HCT116 (cell line): ENCODE measurements at regions not wholly inside any gene's neighbourhood (a gene's known extent, or its start where the extent isn't known, plus 50 kb on each side); places are given as distances from the start of the nearest gene placed in this dataset.

Source experiments
- ATAC-seq: fragments of 200-7000 bp; cut with Tn5 transposase; 2 replicates; pipeline ENCODE4 v1.9.1; 2020; ENCODE audit warnings: mild to moderate bottlenecking, moderate library complexity
- BruUV-seq: library from RNA; stranded (reverse); fragments of 400-500 nt; replicated peaks from 2 replicates; lab custom pipeline; 2021; lab: Mats Ljungman, UMichigan
- CTCF ChIA-PET: fragments of 300-600 bp; sonication (Branson Sonifier 250); formaldehyde crosslinking; loops from one replicate; lab custom pipeline; 2021; ENCODE audit warnings: antibody characterized with exemption; lab: Charles Lee
- POLR2A ChIA-PET: fragments of 300-600, 350-600 bp; sonication (Branson Sonifier 250); formaldehyde crosslinking; loops from one replicate; lab custom pipeline; 2021; ENCODE audit warnings: antibody characterized with exemption; lab: Charles Lee
- RAD21 ChIA-PET, 2 experiments: fragments of 300-600 bp; sonication (Branson Sonifier 250); formaldehyde crosslinking; loops; one replicate each; lab custom pipeline; 2023; ENCODE audit warnings: low total read pairs in 2 of 2; ENCODE audit not compliant: uncharacterized antibody in 2 of 2, unreplicated experiment in 2 of 2, low non-redundant PET in 1 of 2; lab: Charles Lee
- DNase-seq: peaks from one replicate; pipeline ENCODE4 v3.0.0-alpha.2; 2010; ENCODE audit warnings: low read depth, low spot score
- H2AFZ ChIP-seq: fragments of 200-600 bp; shearing (Covaris generic), sonication (generic); 2 replicates; pipeline ENCODE4 v1.6.1; 2017; ENCODE audit warnings: low read depth, mixed run types, mixed read lengths, antibody characterized with exemption, low read length; ENCODE audit not compliant: poor library complexity, severe bottlenecking
- H3K27ac ChIP-seq: 2 replicates; pipeline ENCODE4 v1.5.1; 2012; ENCODE audit warnings: low read depth, low read length
- H3K27me3 ChIP-seq: fragments of 200-600 bp; sonication (generic); 2 replicates; pipeline ENCODE4 v1.6.1; 2016; ENCODE audit warnings: mixed run types, low read length, mixed read lengths; ENCODE audit not compliant: insufficient read depth
- H3K36me3 ChIP-seq, 2 experiments: fragments of 200-500 bp in 1 of 2; fragments of 200-600 bp in 1 of 2; sonication (Bioruptor generic) in 1 of 2; sonication (generic) in 1 of 2; 2 replicates each; pipeline versions ENCODE4 v1.5.1 to v1.6.1; 2014 to 2016; ENCODE audit warnings: low read length in 2 of 2, inconsistent platforms in 1 of 2, mixed read lengths in 1 of 2, mixed run types in 1 of 2; ENCODE audit not compliant: insufficient read depth in 2 of 2, control insufficient read depth in 1 of 2
- H3K4me1 ChIP-seq, 2 experiments: fragments of 200-600 bp in 1 of 2; sonication (generic) in 1 of 2; 2 replicates each; pipeline versions ENCODE4 v1.5.1 to v1.6.1; 2012 to 2017; ENCODE audit warnings: low read length in 2 of 2, inconsistent platforms in 1 of 2, mild to moderate bottlenecking in 1 of 2, mixed read lengths in 1 of 2, mixed run types in 1 of 2, moderate library complexity in 1 of 2; ENCODE audit not compliant: insufficient read depth in 2 of 2, control insufficient read depth in 1 of 2
- H3K4me2 ChIP-seq: fragments of 200-600 bp; sonication (generic); 2 replicates; pipeline ENCODE4 v1.6.1; 2017; ENCODE audit warnings: mixed run types, low read length, mixed read lengths
- H3K4me3 ChIP-seq, 2 experiments: fragments of 200-600 bp in 1 of 2; sonication (generic) in 1 of 2; replicated peaks in 1 of 2; 2 replicates each; pipeline ENCODE4 v1.5.1; 2011 to 2016; ENCODE audit warnings: low read length in 2 of 2, control low read depth in 1 of 2, low read depth in 1 of 2, mild to moderate bottlenecking in 1 of 2, mixed read lengths in 1 of 2, mixed run types in 1 of 2
- H3K79me2 ChIP-seq: fragments of 200-600 bp; sonication (generic); 2 replicates; pipeline ENCODE4 v1.6.1; 2017; ENCODE audit warnings: mild to moderate bottlenecking, mixed run types, low read length, moderate library complexity, mixed read lengths; ENCODE audit not compliant: insufficient read depth
- H3K9ac ChIP-seq: fragments of 200-600 bp; sonication (generic); 2 replicates; pipeline ENCODE4 v1.6.1; 2016; ENCODE audit warnings: low read length, mixed read lengths
- H3K9me2 ChIP-seq: fragments of 200-600 bp; sonication (generic), shearing (Covaris generic); 2 replicates; pipeline ENCODE4 v1.6.1; 2017; ENCODE audit warnings: mixed run types, mild to moderate bottlenecking, moderate library complexity; ENCODE audit not compliant: insufficient read depth
- H3K9me3 ChIP-seq, 2 experiments: fragments of 200-500 bp in 1 of 2; fragments of 200-600 bp in 1 of 2; sonication (Bioruptor generic) in 1 of 2; sonication (generic) in 1 of 2; 2 replicates each; pipeline ENCODE4 v1.6.1; 2014 to 2017; ENCODE audit warnings: low read length in 2 of 2, mixed read lengths in 2 of 2, inconsistent platforms in 1 of 2, low read depth in 1 of 2, mild to moderate bottlenecking in 1 of 2, mixed run types in 1 of 2, moderate library complexity in 1 of 2; ENCODE audit not compliant: control insufficient read depth in 1 of 2, insufficient read depth in 1 of 2
- H4K20me1 ChIP-seq: fragments of 200-600 bp; sonication (generic), shearing (Covaris generic); 2 replicates; pipeline ENCODE4 v1.6.1; 2017; ENCODE audit warnings: mixed run types, mild to moderate bottlenecking, moderate library complexity; ENCODE audit not compliant: insufficient read depth
- CEBPB ChIP-seq: IDR thresholded peaks from 2 replicates; pipeline ENCODE4 v1.6.1; 2012; ENCODE audit warnings: low read depth
- CTCF ChIP-seq, 3 experiments: fragments of 200-600 bp in 1 of 3; sonication (generic) in 1 of 3; IDR thresholded peaks in 2 of 3; conservative IDR thresholded peaks in 1 of 3; 2 replicates each; pipeline ENCODE4 v1.5.1; 2012 to 2017; ENCODE audit warnings: low read depth in 2 of 3, low read length in 2 of 3, antibody characterized with exemption in 1 of 3, borderline replicate concordance in 1 of 3, control low read depth in 1 of 3, mild to moderate bottlenecking in 1 of 3, mixed read lengths in 1 of 3, mixed run types in 1 of 3, moderate library complexity in 1 of 3; ENCODE audit not compliant: insufficient read depth in 1 of 3
- EGR1 ChIP-seq: IDR thresholded peaks from 2 replicates; pipeline ENCODE4 v1.6.1; 2012; ENCODE audit warnings: low read depth
- EZH2 ChIP-seq: fragments of 200-600 bp; sonication (generic); IDR thresholded peaks from 2 replicates; pipeline ENCODE4 v1.6.1; 2017; ENCODE audit warnings: antibody characterized with exemption, mixed run types
- EZH2phosphoT487 ChIP-seq: fragments of 200-600 bp; IDR thresholded peaks from 2 replicates; pipeline ENCODE4 v1.6.1; 2018; ENCODE audit warnings: antibody characterized with exemption, borderline replicate concordance
- FOSL1 ChIP-seq: IDR thresholded peaks from 2 replicates; pipeline ENCODE4 v1.6.1; 2012; ENCODE audit warnings: low read depth
- POLR2A ChIP-seq: IDR thresholded peaks from 2 replicates; pipeline ENCODE4 v1.7.0; 2011; ENCODE audit warnings: borderline replicate concordance; ENCODE audit not compliant: insufficient read depth, insufficient read length; ENCODE audit errors: extremely low read depth
- RAD21 ChIP-seq: IDR thresholded peaks from 2 replicates; pipeline ENCODE4 v1.6.1; 2012; ENCODE audit warnings: low read depth, mild to moderate bottlenecking
- SIN3A ChIP-seq: IDR thresholded peaks from 2 replicates; pipeline ENCODE4 v1.6.1; 2012; ENCODE audit warnings: low read depth
- ZBTB33 ChIP-seq: IDR thresholded peaks from 2 replicates; pipeline ENCODE4 v1.6.1; 2011; ENCODE audit warnings: mild to moderate bottlenecking, low read length, moderate library complexity; ENCODE audit not compliant: insufficient replicate concordance; ENCODE audit errors: extremely low read depth
- ZFX ChIP-seq: fragments of 450-650 bp; IDR thresholded peaks from 2 replicates; pipeline ENCODE4 v1.6.1; 2017
- intact Hi-C: fragments of 100-400 bp; cut with micrococcal nuclease; formaldehyde crosslinking; loops from 2 replicates; pipeline ENCODE4 v1.10.0; 2022
- TF ChIP-seq, protein P1 (sequence below): IDR thresholded peaks from 2 replicates; pipeline ENCODE4 v1.6.1; 2012
- TF ChIP-seq, protein P2 (sequence below): IDR thresholded peaks from 2 replicates; pipeline ENCODE4 v1.6.1; 2012; ENCODE audit warnings: low read depth

- DNase-seq (no peak), ATAC-seq (no peak)
- Histone ChIP-seq H3K4me3 (no peak overlapping the region), H3K36me3 (no peaks in the 10 kb centered on the region), H3K27ac (no peak overlapping the region), H2AFZ (no peak overlapping the region), H3K9me3 (no peaks in the 10 kb centered on the region; a peak in 1 of 4 replicates), H3K9ac (no peak overlapping the region), H3K4me2 (no peak overlapping the region), H3K9me2 (no peaks in the 10 kb centered on the region), H3K79me2 (no peaks in the 10 kb centered on the region), H3K27me3 (no peaks in the 10 kb centered on the region), H3K4me1 (no peaks in the 10 kb centered on the region), H4K20me1 (no peaks in the 10 kb centered on the region)
- POLR2A ChIA-PET = no interaction called here
- CTCF ChIA-PET = no interaction called here
- RAD21 ChIA-PET = no interaction called here
- BruUV-seq = no TSS peak
- TF ChIP-seq ZBTB33 = no peak
- TF ChIP-seq EGR1 = no peak
- TF ChIP-seq CTCF (IDR thresholded peaks at IDR 0.05 in 2 of 3, conservative IDR thresholded peaks at IDR 0.05 in 1 of 3; ENCODE audit: borderline replicate concordance in 1 of 3, insufficient read depth in 1 of 3, low read depth in 2 of 3, low read length in 2 of 3) = no peak
- no peak for TF ChIP-seq EZH2
- TF ChIP-seq ZFX = no peak
- TF ChIP-seq RAD21 = no peak
- TF ChIP-seq, protein P1, sequence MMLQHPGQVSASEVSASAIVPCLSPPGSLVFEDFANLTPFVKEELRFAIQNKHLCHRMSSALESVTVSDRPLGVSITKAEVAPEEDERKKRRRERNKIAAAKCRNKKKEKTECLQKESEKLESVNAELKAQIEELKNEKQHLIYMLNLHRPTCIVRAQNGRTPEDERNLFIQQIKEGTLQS = no peak
- TF ChIP-seq POLR2A = no peak
- TF ChIP-seq, protein P2, sequence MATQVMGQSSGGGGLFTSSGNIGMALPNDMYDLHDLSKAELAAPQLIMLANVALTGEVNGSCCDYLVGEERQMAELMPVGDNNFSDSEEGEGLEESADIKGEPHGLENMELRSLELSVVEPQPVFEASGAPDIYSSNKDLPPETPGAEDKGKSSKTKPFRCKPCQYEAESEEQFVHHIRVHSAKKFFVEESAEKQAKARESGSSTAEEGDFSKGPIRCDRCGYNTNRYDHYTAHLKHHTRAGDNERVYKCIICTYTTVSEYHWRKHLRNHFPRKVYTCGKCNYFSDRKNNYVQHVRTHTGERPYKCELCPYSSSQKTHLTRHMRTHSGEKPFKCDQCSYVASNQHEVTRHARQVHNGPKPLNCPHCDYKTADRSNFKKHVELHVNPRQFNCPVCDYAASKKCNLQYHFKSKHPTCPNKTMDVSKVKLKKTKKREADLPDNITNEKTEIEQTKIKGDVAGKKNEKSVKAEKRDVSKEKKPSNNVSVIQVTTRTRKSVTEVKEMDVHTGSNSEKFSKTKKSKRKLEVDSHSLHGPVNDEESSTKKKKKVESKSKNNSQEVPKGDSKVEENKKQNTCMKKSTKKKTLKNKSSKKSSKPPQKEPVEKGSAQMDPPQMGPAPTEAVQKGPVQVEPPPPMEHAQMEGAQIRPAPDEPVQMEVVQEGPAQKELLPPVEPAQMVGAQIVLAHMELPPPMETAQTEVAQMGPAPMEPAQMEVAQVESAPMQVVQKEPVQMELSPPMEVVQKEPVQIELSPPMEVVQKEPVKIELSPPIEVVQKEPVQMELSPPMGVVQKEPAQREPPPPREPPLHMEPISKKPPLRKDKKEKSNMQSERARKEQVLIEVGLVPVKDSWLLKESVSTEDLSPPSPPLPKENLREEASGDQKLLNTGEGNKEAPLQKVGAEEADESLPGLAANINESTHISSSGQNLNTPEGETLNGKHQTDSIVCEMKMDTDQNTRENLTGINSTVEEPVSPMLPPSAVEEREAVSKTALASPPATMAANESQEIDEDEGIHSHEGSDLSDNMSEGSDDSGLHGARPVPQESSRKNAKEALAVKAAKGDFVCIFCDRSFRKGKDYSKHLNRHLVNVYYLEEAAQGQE = no peak
- TF ChIP-seq SIN3A = no peak
- TF ChIP-seq CEBPB = no peak
- TF ChIP-seq FOSL1 = no peak
- TF ChIP-seq EZH2phosphoT487 = no peak
- intact Hi-C loops = no loop called here
These were observed 342.6 kb downstream of the IPMK start for GRCh38 chr10:57925045-57925444.
